ENCODE measurements at regions not wholly inside any gene's neighbourhood (a gene's known extent, or its start where the extent isn't known, plus 50 kb on each side); places are given as distances from the start of the nearest gene placed in this dataset.

DNA sequence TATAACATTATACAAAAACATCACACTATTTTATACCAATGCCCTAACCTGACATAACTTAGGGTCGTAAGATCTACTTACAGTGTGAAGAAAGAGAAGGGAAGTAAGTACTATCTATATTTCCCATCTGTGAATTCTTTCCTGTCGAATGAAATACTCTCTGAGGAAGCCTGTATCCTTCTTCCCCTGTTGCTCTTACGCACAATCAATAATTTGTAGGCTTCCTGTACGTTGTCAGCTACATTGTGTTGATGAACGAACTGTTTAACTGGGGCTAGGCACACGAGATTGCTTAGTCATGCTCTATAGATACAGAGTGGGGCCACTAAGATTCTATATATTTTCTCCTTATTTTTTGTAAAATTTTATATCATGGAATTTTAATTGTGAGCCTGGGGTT, 1125.0 kb upstream of the CELF4 start:
- TF ChIP-seq CHD1 (IDR thresholded peaks at IDR 0.05; ENCODE audit: low read depth, low read length) (no peak), CTCF (IDR thresholded peaks at IDR 0.05; ENCODE audit: control extremely low read depth in 1 of 3, insufficient read depth in 1 of 3, low read depth in 1 of 3, low read length in 3 of 3) (no peak), EP300 (IDR thresholded peaks at IDR 0.05; ENCODE audit: borderline replicate concordance in 1 of 2, low read depth in 2 of 2, low read length in 2 of 2) (no peak), ZNF274 (IDR thresholded peaks at IDR 0.05; ENCODE audit: borderline replicate concordance, extremely low read depth, low read length) (no peak), RAD21 (IDR thresholded peaks at IDR 0.05 in 1 of 2, conservative IDR thresholded peaks at IDR 0.05 in 1 of 2; ENCODE audit: low read depth in 2 of 2, low read length in 2 of 2) (no peak), CBX8 (IDR thresholded peaks at IDR 0.05; ENCODE audit: borderline replicate concordance, low read depth, low read length) (no peak), TBP (IDR thresholded peaks at IDR 0.05; ENCODE audit: low read depth, low read length) (no peak), EZH2 (IDR thresholded peaks at IDR 0.05; ENCODE audit: low read depth, low read length, severe bottlenecking) (no peak), POLR2A (IDR thresholded peaks at IDR 0.05; ENCODE audit: control extremely low read depth in 1 of 2, low read depth in 2 of 2, low read length in 2 of 2) (no peak), CHD2 (IDR thresholded peaks at IDR 0.05; ENCODE audit: low read length) (no peak), YY1 (IDR thresholded peaks at IDR 0.05; ENCODE audit: low read depth, low read length) (no peak), JUN (IDR thresholded peaks at IDR 0.05; ENCODE audit: low read depth, low read length) (no peak), TAF1 (IDR thresholded peaks at IDR 0.05; ENCODE audit: low read depth, low read length) (no peak), POLR2AphosphoS5 (IDR thresholded peaks at IDR 0.05; ENCODE audit: low read depth, low read length) (no peak)

All from H1 (cell line).